ENCODE measurements at regions not wholly inside any gene's neighbourhood (a gene's known extent, or its start where the extent isn't known, plus 50 kb on each side); places are given as distances from the start of the nearest gene placed in this dataset.

DNA sequence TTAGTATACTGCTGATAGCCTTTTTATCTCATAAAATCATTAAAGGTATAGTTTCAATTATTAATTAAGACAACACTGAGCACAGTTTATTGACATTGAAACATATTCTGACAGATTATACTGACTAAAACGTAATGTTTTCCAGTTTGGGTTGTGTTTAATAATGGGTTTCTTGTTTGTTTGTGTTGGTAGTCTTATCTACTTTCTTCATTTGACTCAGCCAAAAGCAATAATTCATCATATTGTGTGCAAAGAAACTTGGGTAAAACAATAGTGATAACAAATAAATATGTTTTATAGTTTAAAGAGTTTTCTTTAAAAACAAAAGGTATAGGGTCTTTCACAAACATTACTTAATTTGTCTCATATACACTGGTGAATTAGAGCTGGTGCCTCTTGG, 629.2 kb upstream of the AGTR1 start:
- TF ChIP-seq, protein P1, sequence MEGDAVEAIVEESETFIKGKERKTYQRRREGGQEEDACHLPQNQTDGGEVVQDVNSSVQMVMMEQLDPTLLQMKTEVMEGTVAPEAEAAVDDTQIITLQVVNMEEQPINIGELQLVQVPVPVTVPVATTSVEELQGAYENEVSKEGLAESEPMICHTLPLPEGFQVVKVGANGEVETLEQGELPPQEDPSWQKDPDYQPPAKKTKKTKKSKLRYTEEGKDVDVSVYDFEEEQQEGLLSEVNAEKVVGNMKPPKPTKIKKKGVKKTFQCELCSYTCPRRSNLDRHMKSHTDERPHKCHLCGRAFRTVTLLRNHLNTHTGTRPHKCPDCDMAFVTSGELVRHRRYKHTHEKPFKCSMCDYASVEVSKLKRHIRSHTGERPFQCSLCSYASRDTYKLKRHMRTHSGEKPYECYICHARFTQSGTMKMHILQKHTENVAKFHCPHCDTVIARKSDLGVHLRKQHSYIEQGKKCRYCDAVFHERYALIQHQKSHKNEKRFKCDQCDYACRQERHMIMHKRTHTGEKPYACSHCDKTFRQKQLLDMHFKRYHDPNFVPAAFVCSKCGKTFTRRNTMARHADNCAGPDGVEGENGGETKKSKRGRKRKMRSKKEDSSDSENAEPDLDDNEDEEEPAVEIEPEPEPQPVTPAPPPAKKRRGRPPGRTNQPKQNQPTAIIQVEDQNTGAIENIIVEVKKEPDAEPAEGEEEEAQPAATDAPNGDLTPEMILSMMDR (IDR thresholded peaks at IDR 0.05) = no peak
- TF ChIP-seq POLR2A (IDR thresholded peaks at IDR 0.05) (no peak), POLR2AphosphoS5 (IDR thresholded peaks at IDR 0.05; ENCODE audit: insufficient read depth in 1 of 2, low read depth in 1 of 2) (no peak)
